Naive thymus-derived CD4-positive, alpha-beta T cell (primary cell): ENCODE measurements at regions not wholly inside any gene's neighbourhood (a gene's known extent, or its start where the extent isn't known, plus 50 kb on each side); places are given as distances from the start of the nearest gene placed in this dataset.

ENCODE experiments used
- ATAC-seq: fragments of 150-1000 bp; cut with Tn5 transposase; 2 replicates; pipeline ENCODE4 v1.10.0; 2021; ENCODE audit warnings: mild to moderate bottlenecking, moderate library complexity
- CTCF ChIA-PET: fragments of 350-600 bp; sonication (Branson Sonifier 250); formaldehyde crosslinking; loops from one replicate; lab custom pipeline; 2021; ENCODE audit warnings: antibody characterized with exemption; lab: Charles Lee
- POLR2A ChIA-PET: fragments of 350-600 bp; sonication (Branson Sonifier 250); formaldehyde crosslinking; loops from one replicate; lab custom pipeline; 2021; ENCODE audit warnings: antibody characterized with exemption, inconsistent platforms; lab: Charles Lee
- DNase-seq, 9 donors: peaks; one replicate each; pipeline versions ENCODE4 v3.0.0 to v3.0.0-alpha.2; 2020 to 2022; ENCODE audit warnings: mixed read lengths in 1 of 9
- H3K27ac ChIP-seq: one replicate; pipeline ENCODE4 v1.7.0; 2013; ENCODE audit warnings: mild to moderate bottlenecking, low read depth, low read length, moderate library complexity
- H3K27me3 ChIP-seq, 2 donors: one replicate each; pipeline ENCODE4 v1.7.0; 2013; ENCODE audit warnings: low read length in 2 of 2, mild to moderate bottlenecking in 2 of 2, moderate library complexity in 2 of 2; ENCODE audit not compliant: control insufficient read depth in 2 of 2, insufficient read depth in 2 of 2
- H3K36me3 ChIP-seq, 3 experiments: 1 replicate in 2 of 3; 2 replicates in 1 of 3; pipeline ENCODE4 v1.7.0; 2013; ENCODE audit warnings: low read length in 3 of 3, mild to moderate bottlenecking in 3 of 3, moderate library complexity in 1 of 3; ENCODE audit not compliant: insufficient read depth in 3 of 3, control insufficient read depth in 2 of 3
- H3K4me1 ChIP-seq, 2 donors: one replicate each; pipeline ENCODE4 v1.7.0; 2013; ENCODE audit warnings: low read length in 2 of 2, mild to moderate bottlenecking in 2 of 2, moderate library complexity in 1 of 2; ENCODE audit not compliant: control insufficient read depth in 2 of 2, insufficient read depth in 2 of 2
- H3K4me3 ChIP-seq: 2 replicates; pipeline ENCODE4 v1.7.0; 2013; ENCODE audit warnings: mild to moderate bottlenecking, low read length
- H3K9me3 ChIP-seq, 3 experiments: 1 replicate in 2 of 3; 2 replicates in 1 of 3; pipeline ENCODE4 v1.7.0; 2013; ENCODE audit warnings: low read length in 3 of 3; ENCODE audit not compliant: control insufficient read depth in 2 of 3
- H3K27ac Mint-ChIP-seq, 9 donors: one replicate each; pipeline ENCODE4 v1.8.0; 2020 to 2022; ENCODE audit warnings: mixed read lengths in 9 of 9, mild to moderate bottlenecking in 8 of 9, moderate library complexity in 5 of 9, inconsistent platforms in 2 of 9
- H3K27me3 Mint-ChIP-seq, 5 donors: one replicate each; pipeline ENCODE4 v1.8.0; 2021 to 2022; ENCODE audit warnings: mixed read lengths in 5 of 5, mild to moderate bottlenecking in 1 of 5
- H3K36me3 Mint-ChIP-seq, 5 donors: one replicate each; pipeline ENCODE4 v1.8.0; 2020 to 2022; ENCODE audit warnings: mixed read lengths in 5 of 5, mild to moderate bottlenecking in 3 of 5, inconsistent platforms in 1 of 5
- H3K4me1 Mint-ChIP-seq, 7 donors: one replicate each; pipeline ENCODE4 v1.8.0; 2020 to 2022; ENCODE audit warnings: mixed read lengths in 7 of 7, mild to moderate bottlenecking in 3 of 7, inconsistent platforms in 1 of 7
- H3K4me3 Mint-ChIP-seq, 10 donors: one replicate each; pipeline ENCODE4 v1.8.0; 2020 to 2022; ENCODE audit warnings: mild to moderate bottlenecking in 10 of 10, mixed read lengths in 10 of 10, moderate library complexity in 6 of 10, inconsistent platforms in 2 of 10
- H3K9me3 Mint-ChIP-seq, 11 donors: one replicate each; pipeline ENCODE4 v1.8.0; 2020 to 2022; ENCODE audit warnings: mixed read lengths in 11 of 11, mild to moderate bottlenecking in 4 of 11, inconsistent platforms in 1 of 11, moderate library complexity in 1 of 11
- intact Hi-C, 2 donors: fragments of 100-400 bp; cut with micrococcal nuclease; formaldehyde crosslinking; loops; one replicate each; pipeline ENCODE4 v1.15.1; 2023

DNA sequence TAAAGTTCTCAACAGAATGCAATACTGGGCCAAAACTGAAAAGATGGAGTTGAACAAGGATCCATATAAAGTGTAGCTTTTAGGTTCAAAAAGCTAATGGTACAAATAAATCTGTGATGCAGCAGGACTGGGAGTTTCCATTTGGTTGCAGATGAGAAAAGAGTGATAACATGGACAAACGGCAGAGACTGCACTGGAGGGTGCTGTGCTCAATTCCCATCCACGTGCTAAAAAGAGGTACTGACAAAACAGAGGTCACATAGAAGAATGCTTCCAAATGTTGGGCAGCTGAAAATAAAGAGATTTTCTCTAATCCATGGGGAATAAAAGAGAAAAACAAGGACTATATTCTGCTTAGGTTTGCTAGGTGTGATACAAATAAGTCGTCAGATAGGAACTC lies 461.6 kb downstream of the LIG4 start:
- Mint-ChIP-seq H3K4me3 (no peak overlapping the region), H3K9me3 (peaks cover 0 to 6% (median 0%) of the 10 kb centered on the region in 11 donors), H3K36me3 (no peaks in the 10 kb centered on the region), H3K27me3 (no peaks in the 10 kb centered on the region), H3K27ac (no peak overlapping the region), H3K4me1 (no peaks in the 10 kb centered on the region)
- DNase-seq = no peak
- intact Hi-C loops = no loop called here
- no peak for ATAC-seq
- H3K27ac ChIP-seq = no peak overlapping the region
- H3K9me3 ChIP-seq = no peaks in the 10 kb centered on the region
- no peaks in the 10 kb centered on the region for H3K4me1 ChIP-seq
- ChIA-PET CTCF (no interaction called here), POLR2A (no interaction called here)
- H3K27me3 ChIP-seq = no peaks in the 10 kb centered on the region
- no peaks in the 10 kb centered on the region for H3K36me3 ChIP-seq
- no peak overlapping the region for H3K4me3 ChIP-seq

DNA sequence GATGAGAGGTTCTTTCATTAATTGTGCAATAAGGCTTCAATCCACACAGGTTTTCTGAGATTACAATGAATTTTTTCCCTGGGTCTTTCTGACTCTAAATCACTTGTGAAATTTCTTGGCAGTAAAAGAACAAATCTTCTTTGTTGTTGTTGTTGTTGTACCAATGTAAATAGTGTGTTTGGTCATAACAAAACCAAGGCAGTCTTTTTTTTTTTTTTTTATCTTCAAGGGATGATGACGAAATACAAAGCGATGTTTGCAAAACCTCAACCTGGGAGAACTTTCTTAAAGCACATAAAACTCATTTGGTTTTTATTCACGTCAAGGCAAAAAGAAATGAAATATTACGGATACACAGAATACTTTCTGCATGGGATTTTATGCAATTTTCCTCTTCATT lies 462.0 kb downstream of the LIG4 start:
- intact Hi-C loops = no loop called here
- ATAC-seq (no peak), DNase-seq (no peak)
- Mint-ChIP-seq H3K27ac (no peak overlapping the region), H3K27me3 (no peaks in the 10 kb centered on the region), H3K9me3 (peaks cover 0 to 6% (median 0%) of the 10 kb centered on the region in 11 donors), H3K4me1 (no peaks in the 10 kb centered on the region), H3K4me3 (no peak overlapping the region), H3K36me3 (no peaks in the 10 kb centered on the region)
- ChIA-PET CTCF (no interaction called here), POLR2A (no interaction called here)
- Histone ChIP-seq H3K4me3 (no peak overlapping the region), H3K36me3 (no peaks in the 10 kb centered on the region), H3K27ac (no peak overlapping the region), H3K9me3 (no peaks in the 10 kb centered on the region), H3K4me1 (no peaks in the 10 kb centered on the region), H3K27me3 (no peaks in the 10 kb centered on the region)

DNA sequence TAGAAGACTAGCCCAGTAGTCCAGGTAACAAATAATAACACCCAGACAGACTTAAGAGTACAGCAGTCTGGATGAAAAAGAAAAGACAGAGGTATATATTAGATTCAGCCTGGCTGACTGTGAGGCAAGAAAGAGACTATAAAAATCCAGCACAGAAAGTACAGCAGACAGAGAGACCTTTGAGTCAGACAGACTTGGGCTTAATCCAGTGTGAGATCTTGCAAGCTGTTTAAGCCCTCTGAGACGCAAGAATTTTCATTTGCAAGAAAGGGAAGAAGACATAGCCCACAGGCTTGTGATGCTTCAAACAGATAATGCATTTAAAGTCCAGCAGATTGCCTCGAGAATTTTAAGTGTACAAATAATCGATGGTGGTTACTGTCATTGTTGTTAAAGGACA lies 471.4 kb downstream of the LIG4 start:
- Mint-ChIP-seq H3K9me3 (peaks cover 0 to 10% (median 0%) of the 10 kb centered on the region in 11 donors), H3K27ac (no peak overlapping the region), H3K36me3 (no peaks in the 10 kb centered on the region), H3K27me3 (no peaks in the 10 kb centered on the region), H3K4me3 (no peak overlapping the region), H3K4me1 (no peaks in the 10 kb centered on the region)
- Histone ChIP-seq H3K9me3 (no peaks in the 10 kb centered on the region), H3K4me3 (no peak overlapping the region), H3K27ac (no peak overlapping the region), H3K36me3 (no peaks in the 10 kb centered on the region), H3K4me1 (no peaks in the 10 kb centered on the region), H3K27me3 (no peaks in the 10 kb centered on the region)
- ChIA-PET CTCF (no interaction called here), POLR2A (no interaction called here)
- intact Hi-C loops = no loop called here
- ATAC-seq (no peak), DNase-seq (no peak)

DNA sequence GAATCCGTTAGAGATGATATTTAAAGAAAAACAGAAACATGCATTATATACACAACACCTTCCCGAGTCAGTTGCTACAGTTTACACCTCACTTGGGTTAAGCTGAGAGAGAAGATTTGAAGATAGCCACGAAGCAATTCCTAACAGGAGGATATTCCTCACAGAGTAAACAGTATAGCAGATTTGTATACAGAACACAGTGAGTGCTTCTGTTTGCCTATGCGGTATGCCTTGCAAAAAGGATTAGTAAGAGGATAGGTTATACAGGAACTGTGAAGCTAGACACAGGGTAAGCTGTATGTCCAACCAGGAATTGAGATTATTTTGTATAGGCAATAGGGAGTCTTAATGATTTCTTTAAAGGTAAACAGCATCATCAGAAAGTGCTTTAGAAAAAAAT lies 471.8 kb downstream of the LIG4 start:
- Mint-ChIP-seq H3K9me3 (peaks cover 0 to 10% (median 0%) of the 10 kb centered on the region in 11 donors), H3K27ac (no peak overlapping the region), H3K4me3 (no peak overlapping the region), H3K27me3 (no peaks in the 10 kb centered on the region), H3K4me1 (no peaks in the 10 kb centered on the region), H3K36me3 (no peaks in the 10 kb centered on the region)
- ATAC-seq (no peak), DNase-seq (no peak)
- Histone ChIP-seq H3K27ac (no peak overlapping the region), H3K4me3 (no peak overlapping the region), H3K9me3 (no peaks in the 10 kb centered on the region), H3K36me3 (no peaks in the 10 kb centered on the region), H3K4me1 (no peaks in the 10 kb centered on the region), H3K27me3 (no peaks in the 10 kb centered on the region)
- ChIA-PET CTCF (no interaction called here), POLR2A (no interaction called here)
- intact Hi-C loops = no loop called here

DNA sequence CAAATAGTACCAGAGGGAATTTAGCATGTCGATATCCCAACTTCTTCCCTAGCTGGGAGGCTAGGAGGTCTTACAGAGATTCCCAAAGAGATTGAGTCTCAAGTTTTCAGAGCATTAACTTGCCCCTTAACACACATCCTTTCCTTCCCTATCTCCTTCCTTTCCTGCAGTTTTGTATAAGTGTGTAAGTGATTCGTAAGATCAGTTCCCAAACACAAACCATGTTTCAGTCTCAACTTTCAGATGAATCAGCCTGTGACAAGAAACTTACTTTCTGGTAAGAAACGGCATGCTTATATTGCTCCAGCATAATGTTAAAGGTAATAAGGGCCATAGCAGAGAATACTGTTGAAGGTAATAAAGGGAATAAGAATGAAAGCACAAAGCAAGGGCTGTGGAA lies 472.2 kb downstream of the LIG4 start:
- no peak for DNase-seq
- H3K4me3 Mint-ChIP-seq = no peak overlapping the region

DNA sequence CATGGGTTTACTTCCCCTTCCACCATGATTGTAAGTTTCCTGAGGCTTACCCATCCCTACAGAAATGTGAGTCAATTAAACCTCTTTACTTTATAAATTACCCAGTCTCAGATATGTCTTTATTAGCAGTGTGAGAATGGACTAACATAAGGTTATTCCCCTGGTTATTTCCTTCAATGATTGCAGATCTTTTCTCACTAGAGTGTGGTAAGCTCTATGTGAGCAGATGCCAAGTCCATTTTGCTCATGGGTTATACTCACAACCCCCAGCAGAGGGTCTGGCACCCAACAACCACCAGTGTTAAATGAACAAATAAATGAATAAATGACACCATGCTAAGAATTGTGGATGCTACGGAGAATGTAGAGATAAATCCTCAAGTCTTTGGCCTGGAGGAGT lies 472.8 kb downstream of the LIG4 start:
- H3K27ac ChIP-seq = no peak overlapping the region
- Mint-ChIP-seq H3K27me3 (no peaks in the 10 kb centered on the region), H3K4me3 (no peak overlapping the region), H3K36me3 (no peaks in the 10 kb centered on the region), H3K27ac (no peak overlapping the region), H3K9me3 (peaks cover 0 to 10% (median 1%) of the 10 kb centered on the region in 11 donors), H3K4me1 (no peaks in the 10 kb centered on the region)
- no peaks in the 10 kb centered on the region for H3K9me3 ChIP-seq
- DNase-seq = no peak
- H3K27me3 ChIP-seq = no peaks in the 10 kb centered on the region
- intact Hi-C loops = no loop called here
- no peaks in the 10 kb centered on the region for H3K4me1 ChIP-seq
- ChIA-PET CTCF (no interaction called here), POLR2A (no interaction called here)
- ATAC-seq = no peak
- H3K36me3 ChIP-seq = no peaks in the 10 kb centered on the region
- H3K4me3 ChIP-seq = no peak overlapping the region

More for the DNA sequence above, 472.2 kb downstream of the LIG4 start:
- Histone ChIP-seq H3K36me3 (no peaks in the 10 kb centered on the region), H3K27me3 (no peaks in the 10 kb centered on the region), H3K27ac (no peak overlapping the region), H3K4me3 (no peak overlapping the region), H3K4me1 (no peaks in the 10 kb centered on the region), H3K9me3 (no peaks in the 10 kb centered on the region)
- ChIA-PET POLR2A (no interaction called here), CTCF (no interaction called here)
- H3K9me3 Mint-ChIP-seq = peaks cover 0 to 10% (median 1%) of the 10 kb centered on the region in 11 donors
- H3K27me3 Mint-ChIP-seq = no peaks in the 10 kb centered on the region
- intact Hi-C loops = no loop called here
- H3K36me3 Mint-ChIP-seq = no peaks in the 10 kb centered on the region
- no peaks in the 10 kb centered on the region for H3K4me1 Mint-ChIP-seq
- no peak for ATAC-seq
- no peak overlapping the region for H3K27ac Mint-ChIP-seq

DNA sequence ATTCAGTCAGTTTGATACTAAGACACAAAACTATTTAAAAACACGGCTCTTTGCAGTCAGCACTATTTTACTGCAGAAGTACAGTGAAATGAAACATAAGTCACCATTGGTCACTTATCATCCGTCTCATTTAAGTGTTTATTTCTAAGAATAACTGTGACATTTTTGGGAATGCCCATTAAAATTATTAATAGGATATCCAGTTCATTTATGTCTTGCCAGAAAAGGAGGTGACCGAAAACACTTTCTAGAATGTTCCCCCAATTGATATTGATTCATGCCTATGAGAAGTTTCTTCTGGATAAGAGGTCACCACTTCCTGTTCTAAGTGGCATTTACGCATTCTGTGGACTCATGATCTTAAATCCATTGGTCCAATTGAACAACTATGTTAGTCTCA lies 477.3 kb downstream of the LIG4 start:
- Mint-ChIP-seq H3K4me3 (no peak overlapping the region), H3K27me3 (no peaks in the 10 kb centered on the region), H3K36me3 (no peaks in the 10 kb centered on the region), H3K9me3 (peaks cover 0 to 6% (median 0%) of the 10 kb centered on the region in 11 donors), H3K4me1 (no peaks in the 10 kb centered on the region), H3K27ac (no peak overlapping the region)
- no peaks in the 10 kb centered on the region for H3K36me3 ChIP-seq
- intact Hi-C loops = no loop called here
- ATAC-seq (no peak), DNase-seq (no peak)
- H3K27me3 ChIP-seq = no peaks in the 10 kb centered on the region
- ChIA-PET POLR2A (no interaction called here), CTCF (no interaction called here)
- no peaks in the 10 kb centered on the region for H3K9me3 ChIP-seq
- H3K4me3 ChIP-seq = no peak overlapping the region
- H3K27ac ChIP-seq = no peak overlapping the region
- no peaks in the 10 kb centered on the region for H3K4me1 ChIP-seq
